ENCODE measurements at regions not wholly inside any gene's neighbourhood (a gene's known extent, or its start where the extent isn't known, plus 50 kb on each side); places are given as distances from the start of the nearest gene placed in this dataset.

DNA sequence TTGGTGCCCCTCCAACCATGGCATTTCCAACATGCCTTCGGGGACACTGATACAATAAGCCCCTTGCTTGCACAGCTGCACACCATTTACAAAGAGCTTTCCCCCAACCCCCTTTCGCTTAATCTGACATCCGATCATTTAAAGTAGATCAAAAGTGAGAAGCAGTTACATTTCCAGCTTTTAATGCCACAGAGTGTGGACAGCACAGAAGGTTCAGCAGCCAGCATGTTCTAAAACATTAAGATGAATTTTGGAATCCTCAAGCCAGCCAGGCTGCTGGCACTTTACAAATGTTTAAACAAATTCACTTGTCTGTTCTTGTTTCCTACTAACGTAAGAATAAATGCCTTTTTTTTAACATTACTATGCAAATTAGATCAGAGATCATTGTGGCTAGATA is 284.4 kb upstream of the LDB2 start:
- Mint-ChIP-seq H3K4me1 (ENCODE audit: low read depth, unreplicated experiment) (no peaks in the 10 kb centered on the region), H3K9me3 (ENCODE audit: low read depth, unreplicated experiment) (peaks cover 10% of the 10 kb centered on the region), H3K4me3 (ENCODE audit: low read depth, unreplicated experiment) (no peak overlapping the region), H3K36me3 (ENCODE audit: insufficient read depth, unreplicated experiment) (no peaks in the 10 kb centered on the region), H3K27me3 (ENCODE audit: unreplicated experiment) (no peaks in the 10 kb centered on the region), H3K27ac (ENCODE audit: unreplicated experiment) (no peak overlapping the region)
- CTCF ChIA-PET, result no interaction called here
- intact Hi-C loops (cut with micrococcal nuclease; ENCODE audit: unreplicated experiment), result no loop called here
- DNase-seq, result no peak
- TF ChIP-seq, protein P1, sequence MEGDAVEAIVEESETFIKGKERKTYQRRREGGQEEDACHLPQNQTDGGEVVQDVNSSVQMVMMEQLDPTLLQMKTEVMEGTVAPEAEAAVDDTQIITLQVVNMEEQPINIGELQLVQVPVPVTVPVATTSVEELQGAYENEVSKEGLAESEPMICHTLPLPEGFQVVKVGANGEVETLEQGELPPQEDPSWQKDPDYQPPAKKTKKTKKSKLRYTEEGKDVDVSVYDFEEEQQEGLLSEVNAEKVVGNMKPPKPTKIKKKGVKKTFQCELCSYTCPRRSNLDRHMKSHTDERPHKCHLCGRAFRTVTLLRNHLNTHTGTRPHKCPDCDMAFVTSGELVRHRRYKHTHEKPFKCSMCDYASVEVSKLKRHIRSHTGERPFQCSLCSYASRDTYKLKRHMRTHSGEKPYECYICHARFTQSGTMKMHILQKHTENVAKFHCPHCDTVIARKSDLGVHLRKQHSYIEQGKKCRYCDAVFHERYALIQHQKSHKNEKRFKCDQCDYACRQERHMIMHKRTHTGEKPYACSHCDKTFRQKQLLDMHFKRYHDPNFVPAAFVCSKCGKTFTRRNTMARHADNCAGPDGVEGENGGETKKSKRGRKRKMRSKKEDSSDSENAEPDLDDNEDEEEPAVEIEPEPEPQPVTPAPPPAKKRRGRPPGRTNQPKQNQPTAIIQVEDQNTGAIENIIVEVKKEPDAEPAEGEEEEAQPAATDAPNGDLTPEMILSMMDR (IDR thresholded peaks at IDR 0.05; ENCODE audit: unreplicated experiment), result no peak
- no TSS peak for BruUV-seq (replicated peaks)

DNA sequence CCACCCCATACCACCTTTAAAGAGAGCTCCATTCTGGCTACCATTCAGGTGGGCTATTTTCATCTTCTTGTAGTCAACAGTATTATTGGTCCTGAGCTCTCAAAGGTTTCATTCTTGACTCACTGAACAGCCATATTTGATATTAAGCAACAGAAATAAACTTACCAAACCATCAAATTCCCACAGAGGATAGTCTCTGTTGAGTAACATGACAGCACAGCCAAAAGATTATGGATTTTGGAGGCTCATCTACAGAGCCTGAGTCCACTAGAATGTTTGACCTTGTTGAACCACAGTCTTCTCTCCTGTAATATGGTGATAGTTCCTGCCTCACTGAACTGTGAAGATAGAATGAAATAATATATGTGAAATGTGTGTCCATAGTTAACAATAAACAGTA is 276.3 kb upstream of the LDB2 start:
- H3K27me3 Mint-ChIP-seq (ENCODE audit: unreplicated experiment), result no peaks in the 10 kb centered on the region
- no peak for DNase-seq
- H3K27ac Mint-ChIP-seq (ENCODE audit: unreplicated experiment), result no peak overlapping the region
- intact Hi-C loops (cut with micrococcal nuclease; ENCODE audit: unreplicated experiment), result no loop called here
- BruUV-seq (replicated peaks), result no TSS peak
- peaks cover 4% of the 10 kb centered on the region for H3K9me3 Mint-ChIP-seq (ENCODE audit: low read depth, unreplicated experiment)
- no peaks in the 10 kb centered on the region for H3K4me1 Mint-ChIP-seq (ENCODE audit: low read depth, unreplicated experiment)
- H3K36me3 Mint-ChIP-seq (ENCODE audit: insufficient read depth, unreplicated experiment), result no peaks in the 10 kb centered on the region
- H3K4me3 Mint-ChIP-seq (ENCODE audit: low read depth, unreplicated experiment), result no peak overlapping the region
- CTCF ChIA-PET, result no interaction called here
- TF ChIP-seq, protein P1 (IDR thresholded peaks at IDR 0.05; ENCODE audit: unreplicated experiment), result no peak

DNA sequence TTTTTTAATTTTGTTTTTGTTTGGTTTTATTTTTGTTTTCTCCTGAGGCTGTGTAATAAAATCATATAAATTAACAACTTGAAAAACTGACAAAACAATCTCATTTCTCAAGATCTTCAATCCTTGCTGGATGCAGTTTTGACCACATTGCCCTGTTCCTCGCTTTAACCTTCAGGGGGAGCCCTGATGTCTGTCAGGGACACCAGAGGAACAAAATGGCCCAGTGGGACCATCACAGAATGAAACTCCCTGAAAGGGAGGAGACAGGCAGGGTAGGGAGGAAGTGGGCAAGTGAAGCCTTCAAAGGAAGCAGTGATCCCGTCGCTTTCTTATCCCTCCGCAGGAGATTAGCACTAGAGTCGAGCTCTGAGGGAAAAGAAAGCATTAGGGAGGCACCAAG is 274.9 kb upstream of the LDB2 start:
- Mint-ChIP-seq H3K27ac (ENCODE audit: unreplicated experiment) (no peak overlapping the region), H3K4me1 (ENCODE audit: low read depth, unreplicated experiment) (no peaks in the 10 kb centered on the region), H3K9me3 (ENCODE audit: low read depth, unreplicated experiment) (peaks cover 4% of the 10 kb centered on the region), H3K27me3 (ENCODE audit: unreplicated experiment) (no peaks in the 10 kb centered on the region), H3K36me3 (ENCODE audit: insufficient read depth, unreplicated experiment) (no peaks in the 10 kb centered on the region), H3K4me3 (ENCODE audit: low read depth, unreplicated experiment) (no peak overlapping the region)
- no TSS peak for BruUV-seq (replicated peaks)
- TF ChIP-seq, protein P1 (IDR thresholded peaks at IDR 0.05; ENCODE audit: unreplicated experiment), result no peak
- no peak for DNase-seq
- CTCF ChIA-PET, result no interaction called here
- intact Hi-C loops (cut with micrococcal nuclease; ENCODE audit: unreplicated experiment), result no loop called here

DNA sequence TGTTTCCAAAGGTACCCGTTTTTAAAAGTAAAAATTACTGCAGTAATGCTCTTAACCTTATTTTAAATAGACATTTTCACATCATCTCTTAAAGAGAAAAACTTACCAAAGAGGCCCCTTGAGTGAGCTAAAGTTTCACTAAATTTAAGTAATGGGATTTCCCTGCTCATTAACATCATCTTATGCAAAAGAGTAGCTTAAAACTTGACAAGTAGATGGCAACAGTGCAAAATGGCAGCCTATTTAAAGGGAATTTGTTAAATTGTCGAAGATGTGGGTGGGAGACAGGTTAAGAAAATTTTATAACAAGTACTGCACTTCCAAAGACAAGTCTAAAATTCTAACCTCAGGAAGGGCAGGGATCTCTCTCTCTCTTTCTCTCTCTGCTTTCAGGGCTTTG is 271.7 kb upstream of the LDB2 start:
- no peak overlapping the region for H3K4me3 Mint-ChIP-seq (ENCODE audit: low read depth, unreplicated experiment)
- DNase-seq, result no peak
- H3K27ac Mint-ChIP-seq (ENCODE audit: unreplicated experiment), result no peak overlapping the region
- no peaks in the 10 kb centered on the region for H3K4me1 Mint-ChIP-seq (ENCODE audit: low read depth, unreplicated experiment)
- no peaks in the 10 kb centered on the region for H3K9me3 Mint-ChIP-seq (ENCODE audit: low read depth, unreplicated experiment)
- BruUV-seq (replicated peaks), result no TSS peak
- CTCF ChIA-PET, result no interaction called here
- TF ChIP-seq, protein P1 (IDR thresholded peaks at IDR 0.05; ENCODE audit: unreplicated experiment), result no peak
- H3K36me3 Mint-ChIP-seq (ENCODE audit: insufficient read depth, unreplicated experiment), result no peaks in the 10 kb centered on the region
- H3K27me3 Mint-ChIP-seq (ENCODE audit: unreplicated experiment), result no peaks in the 10 kb centered on the region
- intact Hi-C loops (cut with micrococcal nuclease; ENCODE audit: unreplicated experiment), result no loop called here

DNA sequence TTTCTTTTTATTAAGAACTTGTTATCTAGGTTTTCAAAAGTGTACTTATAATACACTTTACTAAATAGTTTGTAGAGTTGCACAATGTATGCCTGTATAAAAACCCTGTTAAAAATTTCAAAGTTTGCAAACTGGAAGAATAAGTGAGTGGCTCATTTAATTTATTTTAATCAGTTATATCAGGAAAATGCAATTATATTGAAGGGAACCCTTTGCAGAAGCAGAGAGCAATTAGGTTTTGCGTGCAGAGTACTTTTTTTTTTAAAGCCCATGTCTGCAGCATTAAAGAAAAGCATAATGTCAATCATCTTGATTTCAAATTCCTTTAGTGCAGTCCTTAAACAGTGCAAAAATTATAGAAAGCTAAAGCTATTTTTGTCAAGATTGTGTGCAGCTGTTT is 271.3 kb upstream of the LDB2 start:
- no TSS peak for BruUV-seq (replicated peaks)
- intact Hi-C loops (cut with micrococcal nuclease; ENCODE audit: unreplicated experiment), result no loop called here
- TF ChIP-seq, protein P1 (IDR thresholded peaks at IDR 0.05; ENCODE audit: unreplicated experiment), result no peak
- H3K4me1 Mint-ChIP-seq (ENCODE audit: low read depth, unreplicated experiment), result no peaks in the 10 kb centered on the region
- no peaks in the 10 kb centered on the region for H3K27me3 Mint-ChIP-seq (ENCODE audit: unreplicated experiment)
- no peak overlapping the region for H3K27ac Mint-ChIP-seq (ENCODE audit: unreplicated experiment)
- no peak for DNase-seq
- CTCF ChIA-PET, result no interaction called here
- no peak overlapping the region for H3K4me3 Mint-ChIP-seq (ENCODE audit: low read depth, unreplicated experiment)
- H3K9me3 Mint-ChIP-seq (ENCODE audit: low read depth, unreplicated experiment), result no peaks in the 10 kb centered on the region
- H3K36me3 Mint-ChIP-seq (ENCODE audit: insufficient read depth, unreplicated experiment), result no peaks in the 10 kb centered on the region
